ENCODE measurements at regions not wholly inside any gene's neighbourhood (a gene's known extent, or its start where the extent isn't known, plus 50 kb on each side); places are given as distances from the start of the nearest gene placed in this dataset.

GRCh38 chrX:138946926-138947325, 235.4 kb upstream of the FGF13 start:
- no peak for DNase-seq (ENCODE audit: low read depth)
- no peak for TF ChIP-seq CTCF (IDR thresholded peaks at IDR 0.05; ENCODE audit: insufficient read depth, low read depth, low read length)
- Histone ChIP-seq H3K4me3 (ENCODE audit: low read depth, low read length) (no peak overlapping the region), H3K36me3 (ENCODE audit: control insufficient read depth, insufficient read depth, low read length) (no peaks in the 10 kb centered on the region), H3K27me3 (ENCODE audit: control insufficient read depth, insufficient read depth, low read length) (no peaks in the 10 kb centered on the region)
- ChIA-PET CTCF (no interaction called here), POLR2A (no interaction called here)

GRCh38 chrX:138945219-138945618, 233.7 kb upstream of the FGF13 start:
- CTCF ChIA-PET, result interaction anchor here (1.1 kb wide), 1 partner anchor 14 kb away, joined by 3 read pairs; no protein-coding TSS in a partner anchor
- Histone ChIP-seq H3K27me3 (ENCODE audit: control insufficient read depth, insufficient read depth, low read length) (no peaks in the 10 kb centered on the region), H3K36me3 (ENCODE audit: control insufficient read depth, insufficient read depth, low read length) (no peaks in the 10 kb centered on the region), H3K4me3 (ENCODE audit: low read depth, low read length) (no peak overlapping the region)
- DNase-seq (ENCODE audit: low read depth), result no peak
- TF ChIP-seq CTCF (IDR thresholded peaks at IDR 0.05; ENCODE audit: insufficient read depth, low read depth, low read length), result no peak
- POLR2A ChIA-PET, result no interaction called here

GRCh38 chrX:138939038-138939437, 227.5 kb upstream of the FGF13 start:
- POLR2A ChIA-PET, result no interaction called here
- CTCF ChIA-PET, result no interaction called here
- Histone ChIP-seq H3K27me3 (ENCODE audit: control insufficient read depth, insufficient read depth, low read length) (no peaks in the 10 kb centered on the region), H3K36me3 (ENCODE audit: control insufficient read depth, insufficient read depth, low read length) (no peaks in the 10 kb centered on the region), H3K4me3 (ENCODE audit: low read depth, low read length) (no peak overlapping the region)
- DNase-seq (ENCODE audit: low read depth), result no peak
- TF ChIP-seq CTCF (IDR thresholded peaks at IDR 0.05; ENCODE audit: insufficient read depth, low read depth, low read length), result no peak

- POLR2A ChIA-PET, result no interaction called here
- Histone ChIP-seq H3K36me3 (ENCODE audit: control insufficient read depth, insufficient read depth, low read length) (no peaks in the 10 kb centered on the region), H3K27me3 (ENCODE audit: control insufficient read depth, insufficient read depth, low read length) (no peaks in the 10 kb centered on the region), H3K4me3 (ENCODE audit: low read depth, low read length) (no peak overlapping the region)
- no peak for TF ChIP-seq CTCF (IDR thresholded peaks at IDR 0.05; ENCODE audit: insufficient read depth, low read depth, low read length)
- CTCF ChIA-PET, result no interaction called here
- DNase-seq (ENCODE audit: low read depth), result no peak
Observed at GRCh38 chrX:138938003-138938402, 226.5 kb upstream of the FGF13 start.

- Histone ChIP-seq H3K4me3 (ENCODE audit: low read depth, low read length) (no peak overlapping the region), H3K27me3 (ENCODE audit: control insufficient read depth, insufficient read depth, low read length) (no peaks in the 10 kb centered on the region), H3K36me3 (ENCODE audit: control insufficient read depth, insufficient read depth, low read length) (no peaks in the 10 kb centered on the region)
- TF ChIP-seq CTCF (IDR thresholded peaks at IDR 0.05; ENCODE audit: insufficient read depth, low read depth, low read length), result no peak
- DNase-seq (ENCODE audit: low read depth), result no peak
- ChIA-PET POLR2A (no interaction called here), CTCF (interaction anchor here (0.9 kb wide), 1 partner anchor 14 kb away, joined by 3 read pairs; no protein-coding TSS in a partner anchor)
Observed at GRCh38 chrX:138931212-138931611, 219.7 kb upstream of the FGF13 start.

Data from BJ (cell line).